GM12872 (cell line): ENCODE measurements at regions not wholly inside any gene's neighbourhood (a gene's known extent, or its start where the extent isn't known, plus 50 kb on each side); places are given as distances from the start of the nearest gene placed in this dataset.

Source experiments
- CTCF ChIP-seq: IDR thresholded peaks from 3 replicates; pipeline ENCODE4 v1.5.1; 2011; ENCODE audit warnings: low read depth, mild to moderate bottlenecking, low read length, moderate library complexity; ENCODE audit not compliant: insufficient read depth

GRCh38 chr3:21836227-21836626 lies 85.2 kb upstream of the ZNF385D start:
- TF ChIP-seq CTCF: no peak

- no peak for TF ChIP-seq CTCF
Observed at GRCh38 chr3:21839176-21839575, 88.2 kb upstream of the ZNF385D start.

- peak; percentile 34; the same call in 1 of the 3 replicates for TF ChIP-seq CTCF
Observed at GRCh38 chr3:21839592-21839991, 88.6 kb upstream of the ZNF385D start.

- no peak for TF ChIP-seq CTCF
Observed at GRCh38 chr3:21847005-21847404, 96.0 kb upstream of the ZNF385D start.

GRCh38 chr3:21859124-21860081 lies 108.4 kb upstream of the ZNF385D start:
- TF ChIP-seq CTCF: no peak

- TF ChIP-seq CTCF: no peak
Observed at GRCh38 chr3:21860082-21860475, 109.1 kb upstream of the ZNF385D start.

GRCh38 chr3:21860657-21861056 lies 109.6 kb upstream of the ZNF385D start:
- TF ChIP-seq CTCF: no peak
